Body of pancreas (tissue), 4 donors: ENCODE measurements at regions not wholly inside any gene's neighbourhood (a gene's known extent, or its start where the extent isn't known, plus 50 kb on each side); places are given as distances from the start of the nearest gene placed in this dataset.

ENCODE experiments used
- CTCF ChIP-seq, 7 experiments: fragments of 450-650 bp in 4 of 7; fragments of 200-600 bp in 3 of 7; sonication (generic) in 3 of 7; IDR thresholded peaks; one replicate each; pipeline ENCODE4 v1.5.1; 2016 to 2019; ENCODE audit warnings: antibody characterized with exemption in 7 of 7
- POLR2A ChIP-seq, 3 donors: fragments of 450-650 bp; IDR thresholded peaks; one replicate each; pipeline ENCODE4 v1.6.1; 2016; ENCODE audit warnings: antibody characterized with exemption in 3 of 3, mild to moderate bottlenecking in 2 of 3

- TF ChIP-seq POLR2A (IDR thresholded peaks at IDR 0.05) (no peak), CTCF (IDR thresholded peaks at IDR 0.05) (no peak)
Observed at GRCh38 chr16:73753931-73754330, 542.7 kb upstream of the PSMD7 start.
